IPS DF 6.9 (cell line): ENCODE measurements at regions not wholly inside any gene's neighbourhood (a gene's known extent, or its start where the extent isn't known, plus 50 kb on each side); places are given as distances from the start of the nearest gene placed in this dataset.

ENCODE experiments used
- DNase-seq: peaks from one replicate; pipeline ENCODE4 v3.0.0-alpha.2; 2013; ENCODE audit warnings: low read depth, low spot score
- H3K27ac ChIP-seq: one replicate; pipeline ENCODE4 v1.5.1; 2013; ENCODE audit warnings: low read length, control low read depth
- H3K27me3 ChIP-seq: 2 replicates; pipeline ENCODE4 v1.6.1; 2013; ENCODE audit warnings: mild to moderate bottlenecking, low read length; ENCODE audit not compliant: control insufficient read depth, insufficient read depth
- H3K36me3 ChIP-seq: 2 replicates; pipeline ENCODE4 v1.6.1; 2013; ENCODE audit warnings: low read length; ENCODE audit not compliant: control insufficient read depth, insufficient read depth
- H3K4me1 ChIP-seq: 2 replicates; pipeline ENCODE4 v1.6.1; 2013; ENCODE audit warnings: low read length; ENCODE audit not compliant: control insufficient read depth, insufficient read depth
- H3K4me3 ChIP-seq: 2 replicates; pipeline ENCODE4 v1.5.1; 2013; ENCODE audit warnings: mild to moderate bottlenecking, low read length
- H3K9me3 ChIP-seq: 2 replicates; pipeline ENCODE4 v1.6.1; 2013; ENCODE audit warnings: low read length, inconsistent platforms; ENCODE audit not compliant: control insufficient read depth, insufficient read depth
- WGBS: extraction: QIAGEN DNeasy Blood & Tissue Kit; methylation state at CpG from one replicate; pipeline ENCODE4 v1.1.7; 2013; ENCODE audit warnings: mixed read lengths, missing lambda C conversion rate; ENCODE audit not compliant: insufficient read length, insufficient coverage; 5-methylcytosine and 5-hydroxymethylcytosine counted together

GRCh38 chr18:4578449-4578848, 123.3 kb upstream of the DLGAP1 start:
- H3K4me1 ChIP-seq = no peaks in the 10 kb centered on the region
- WGBS = no CpG with 5 or more reads among the region's 5 CpGs
- no peak overlapping the region for H3K4me3 ChIP-seq
- DNase-seq = no peak
- H3K36me3 ChIP-seq = no peaks in the 10 kb centered on the region
- H3K27me3 ChIP-seq = no peaks in the 10 kb centered on the region
- H3K9me3 ChIP-seq = peaks cover 5% of the 10 kb centered on the region
- no peak overlapping the region for H3K27ac ChIP-seq

DNA sequence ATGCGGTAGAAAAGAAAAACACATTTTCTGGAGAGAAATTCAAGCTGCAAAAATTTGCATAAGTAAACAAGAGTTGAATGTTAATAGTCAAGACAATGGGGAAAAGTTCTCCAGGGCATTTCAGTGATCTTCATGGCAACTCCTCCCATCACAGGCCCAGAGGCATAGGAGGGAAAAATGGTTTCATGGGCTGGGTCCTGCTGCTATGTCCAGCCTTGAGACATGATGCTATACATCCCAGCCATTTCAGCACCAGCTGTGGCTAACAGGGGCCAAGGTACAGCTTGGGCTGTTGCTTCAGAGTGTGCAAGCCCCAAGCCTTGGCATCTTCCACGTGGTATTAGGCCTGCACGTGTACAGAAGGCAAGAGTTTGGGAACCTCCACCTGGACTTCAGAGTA, 118.6 kb upstream of the DLGAP1 start:
- Histone ChIP-seq H3K9me3 (peaks cover 5% of the 10 kb centered on the region), H3K36me3 (no peaks in the 10 kb centered on the region), H3K27me3 (no peaks in the 10 kb centered on the region), H3K4me3 (no peak overlapping the region), H3K27ac (no peak overlapping the region), H3K4me1 (no peaks in the 10 kb centered on the region)
- no peak for DNase-seq
- no CpG with 5 or more reads among the region's 3 CpGs for WGBS

DNA sequence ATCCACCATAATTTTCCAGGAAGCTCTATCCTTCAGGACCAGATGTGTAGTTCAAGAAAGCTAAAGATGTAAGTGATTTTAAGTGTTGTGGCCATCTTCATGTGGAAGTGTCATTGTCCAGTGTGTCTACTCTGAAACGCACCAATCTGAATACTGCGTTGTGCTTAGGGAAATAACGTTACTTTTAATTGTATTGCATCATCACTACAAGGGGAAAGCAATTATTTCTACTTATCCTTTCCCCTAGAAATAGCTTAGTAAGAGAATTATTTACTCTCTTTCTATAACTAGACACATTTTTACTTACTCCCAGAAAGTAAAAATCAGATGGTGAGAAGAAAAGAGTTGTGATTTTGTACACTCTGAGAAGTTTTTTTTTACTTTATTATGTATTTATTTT, 102.4 kb upstream of the DLGAP1 start:
- no peaks in the 10 kb centered on the region for H3K9me3 ChIP-seq
- no peaks in the 10 kb centered on the region for H3K27me3 ChIP-seq
- WGBS = no CpG with 5 or more reads among the region's 3 CpGs
- no peak overlapping the region for H3K27ac ChIP-seq
- H3K36me3 ChIP-seq = no peaks in the 10 kb centered on the region
- no peaks in the 10 kb centered on the region for H3K4me1 ChIP-seq
- no peak overlapping the region for H3K4me3 ChIP-seq
- no peak for DNase-seq

- Histone ChIP-seq H3K27ac (no peak overlapping the region), H3K9me3 (no peaks in the 10 kb centered on the region), H3K27me3 (no peaks in the 10 kb centered on the region), H3K36me3 (no peaks in the 10 kb centered on the region), H3K4me3 (no peak overlapping the region), H3K4me1 (no peaks in the 10 kb centered on the region)
- DNase-seq = no peak
- WGBS = no CpG with 5 or more reads among the region's 1 CpG
These were observed 95.9 kb upstream of the DLGAP1 start for GRCh38 chr18:4551001-4551360.

DNA sequence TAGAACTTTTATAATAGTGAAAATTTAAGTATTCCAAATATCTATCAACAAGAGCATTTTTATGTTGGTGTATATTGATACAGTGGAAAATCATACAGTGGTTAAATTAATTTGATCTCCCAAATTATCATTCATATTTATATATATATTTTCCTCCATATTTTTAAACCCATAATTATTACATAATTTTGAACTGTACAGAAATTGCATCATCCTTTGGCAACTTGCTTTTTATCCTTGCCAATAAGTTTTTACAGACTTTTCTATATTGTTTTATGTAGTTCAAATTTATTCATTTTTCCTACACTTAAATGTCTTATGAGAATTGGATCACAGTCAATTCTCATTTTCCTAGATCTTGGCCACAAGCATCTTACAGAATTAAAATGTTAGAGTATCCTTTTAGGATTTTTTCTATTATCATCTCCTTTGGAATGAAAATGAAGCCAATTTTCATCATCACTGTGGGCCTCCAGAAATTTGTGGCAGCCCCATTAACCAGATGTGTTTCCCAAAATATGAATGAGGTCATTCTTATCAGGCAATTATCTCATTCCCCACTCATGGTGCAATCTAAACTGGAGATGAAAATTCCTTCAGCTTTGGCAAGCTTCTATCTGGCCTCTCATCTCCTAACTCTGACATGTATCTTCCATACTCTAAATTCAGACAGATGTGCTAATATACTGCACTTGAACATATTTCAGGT, 94.2 kb upstream of the DLGAP1 start:
- Histone ChIP-seq H3K4me3 (no peak overlapping the region), H3K4me1 (no peaks in the 10 kb centered on the region), H3K27me3 (no peaks in the 10 kb centered on the region), H3K9me3 (no peaks in the 10 kb centered on the region), H3K27ac (no peak overlapping the region), H3K36me3 (no peaks in the 10 kb centered on the region)
- no peak for DNase-seq

DNA sequence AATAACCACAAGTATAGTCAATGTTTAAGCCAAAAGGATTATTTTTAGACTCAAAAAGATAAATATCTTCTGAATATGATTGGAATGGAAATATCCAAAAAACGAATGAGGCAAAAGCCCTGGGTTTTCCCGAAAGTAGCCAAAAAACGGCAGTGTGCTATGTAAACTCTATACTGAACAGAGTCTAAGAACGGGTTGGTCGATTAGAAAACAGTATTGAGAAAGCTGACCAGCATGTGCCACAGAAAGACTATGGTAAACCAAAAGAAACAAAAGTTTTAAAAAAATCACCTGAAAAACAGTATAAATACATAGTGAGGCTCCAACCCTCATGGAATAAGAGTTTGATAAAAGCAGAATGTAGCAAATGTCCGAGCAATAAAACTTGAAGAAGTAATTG, 92.0 kb upstream of the DLGAP1 start:
- H3K4me1 ChIP-seq = no peaks in the 10 kb centered on the region
- H3K9me3 ChIP-seq = no peaks in the 10 kb centered on the region
- no peaks in the 10 kb centered on the region for H3K36me3 ChIP-seq
- no peak overlapping the region for H3K27ac ChIP-seq
- no CpG with 5 or more reads among the region's 6 CpGs for WGBS
- no peak overlapping the region for H3K4me3 ChIP-seq
- DNase-seq = no peak
- no peaks in the 10 kb centered on the region for H3K27me3 ChIP-seq

DNA sequence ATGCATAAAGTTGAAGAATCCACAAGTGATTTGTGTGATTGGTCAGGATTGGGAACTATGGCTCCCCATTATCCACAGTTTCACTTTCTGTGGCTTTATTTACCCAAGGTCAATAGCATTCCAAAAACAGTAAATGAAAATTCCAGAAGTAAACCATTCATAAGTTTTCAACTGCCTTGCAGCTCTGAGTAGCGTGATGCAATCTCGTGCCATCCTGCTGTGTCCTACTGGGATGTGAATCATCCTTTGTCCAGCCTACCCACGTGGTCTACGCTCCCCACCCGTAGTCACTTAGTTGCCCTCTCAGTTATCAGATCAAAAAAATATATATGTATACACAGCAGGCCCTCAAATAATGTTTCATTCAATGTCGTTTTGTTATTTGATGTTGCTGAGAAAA, 89.0 kb upstream of the DLGAP1 start:
- no CpG with 5 or more reads among the region's 6 CpGs for WGBS
- Histone ChIP-seq H3K36me3 (no peaks in the 10 kb centered on the region), H3K27me3 (no peaks in the 10 kb centered on the region), H3K9me3 (no peaks in the 10 kb centered on the region), H3K4me3 (no peak overlapping the region), H3K4me1 (no peaks in the 10 kb centered on the region), H3K27ac (no peak overlapping the region)
- DNase-seq = no peak

DNA sequence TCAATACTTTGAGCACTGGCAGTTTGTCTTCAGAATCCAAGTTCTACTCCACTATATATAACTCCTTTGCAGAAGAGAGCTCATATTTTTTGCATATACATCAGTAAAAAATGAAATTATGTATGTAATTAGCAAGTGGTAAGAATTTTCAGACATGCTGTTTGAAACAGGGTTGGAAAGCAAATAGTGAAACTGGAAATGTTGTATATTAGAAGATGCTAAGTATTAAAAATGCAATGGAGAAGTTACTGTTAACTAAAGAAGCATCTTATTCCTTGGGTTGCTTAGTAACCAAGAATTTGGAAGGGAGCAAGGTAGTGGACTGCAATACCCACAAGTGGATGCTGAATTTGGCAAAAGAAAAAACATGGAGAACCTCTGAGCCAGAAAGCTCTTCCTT, 88.6 kb upstream of the DLGAP1 start:
- no peaks in the 10 kb centered on the region for H3K4me1 ChIP-seq
- no peaks in the 10 kb centered on the region for H3K27me3 ChIP-seq
- no peaks in the 10 kb centered on the region for H3K36me3 ChIP-seq
- no peak overlapping the region for H3K4me3 ChIP-seq
- no peaks in the 10 kb centered on the region for H3K9me3 ChIP-seq
- H3K27ac ChIP-seq = no peak overlapping the region
- DNase-seq = no peak

DNA sequence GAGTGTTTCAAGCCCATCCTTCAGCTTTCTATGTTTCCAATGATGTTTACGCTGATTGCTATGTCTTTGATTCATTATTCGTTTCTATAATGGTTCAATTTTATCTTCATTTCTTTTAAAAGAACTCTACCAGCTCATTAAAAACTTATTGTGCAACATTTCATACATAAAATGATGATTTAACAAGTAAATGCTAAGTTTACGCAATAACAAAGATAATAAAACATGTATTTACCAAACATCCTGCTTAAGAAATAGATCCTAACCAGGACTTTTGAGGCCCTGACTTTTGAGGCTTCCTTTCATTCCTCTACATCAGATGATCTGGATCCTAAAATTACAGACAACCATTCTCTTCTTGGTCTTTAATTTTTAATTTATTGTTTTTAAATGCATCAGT, 86.5 kb upstream of the DLGAP1 start:
- Histone ChIP-seq H3K4me1 (no peaks in the 10 kb centered on the region), H3K4me3 (no peak overlapping the region), H3K36me3 (no peaks in the 10 kb centered on the region), H3K27ac (no peak overlapping the region), H3K27me3 (no peaks in the 10 kb centered on the region), H3K9me3 (no peaks in the 10 kb centered on the region)
- DNase-seq = no peak
- no CpG with 5 or more reads among the region's 3 CpGs for WGBS

- no peak overlapping the region for H3K4me3 ChIP-seq
- peaks cover 2% of the 10 kb centered on the region; the same call in 1 of the 2 replicates for H3K9me3 ChIP-seq
- no peak overlapping the region for H3K27ac ChIP-seq
- DNase-seq = no peak
- H3K36me3 ChIP-seq = no peaks in the 10 kb centered on the region
- no peaks in the 10 kb centered on the region for H3K27me3 ChIP-seq
- H3K4me1 ChIP-seq = no peaks in the 10 kb centered on the region
These were observed 81.3 kb upstream of the DLGAP1 start for GRCh38 chr18:4536447-4536846.

GRCh38 chr18:4528405-4528804, 73.3 kb upstream of the DLGAP1 start:
- Histone ChIP-seq H3K4me3 (no peak overlapping the region), H3K9me3 (peaks cover 2% of the 10 kb centered on the region; the same call in 1 of the 2 replicates), H3K27me3 (no peaks in the 10 kb centered on the region), H3K27ac (no peak overlapping the region), H3K36me3 (no peaks in the 10 kb centered on the region), H3K4me1 (no peaks in the 10 kb centered on the region)
- no peak for DNase-seq
